GM19372 (cell line): ENCODE measurements at regions not wholly inside any gene's neighbourhood (a gene's known extent, or its start where the extent isn't known, plus 50 kb on each side); places are given as distances from the start of the nearest gene placed in this dataset.
A peak's percentile ranks its signal among the peaks of the same experiment; 100 is the strongest.

Source experiments
- ATAC-seq: cut with Tn5 transposase; IDR thresholded peaks from one replicate; pipeline ENCODE4 v1.9.1; 2021; ENCODE audit warnings: mild to moderate bottlenecking, low read depth, moderate library complexity; ENCODE audit not compliant: unreplicated experiment

DNA sequence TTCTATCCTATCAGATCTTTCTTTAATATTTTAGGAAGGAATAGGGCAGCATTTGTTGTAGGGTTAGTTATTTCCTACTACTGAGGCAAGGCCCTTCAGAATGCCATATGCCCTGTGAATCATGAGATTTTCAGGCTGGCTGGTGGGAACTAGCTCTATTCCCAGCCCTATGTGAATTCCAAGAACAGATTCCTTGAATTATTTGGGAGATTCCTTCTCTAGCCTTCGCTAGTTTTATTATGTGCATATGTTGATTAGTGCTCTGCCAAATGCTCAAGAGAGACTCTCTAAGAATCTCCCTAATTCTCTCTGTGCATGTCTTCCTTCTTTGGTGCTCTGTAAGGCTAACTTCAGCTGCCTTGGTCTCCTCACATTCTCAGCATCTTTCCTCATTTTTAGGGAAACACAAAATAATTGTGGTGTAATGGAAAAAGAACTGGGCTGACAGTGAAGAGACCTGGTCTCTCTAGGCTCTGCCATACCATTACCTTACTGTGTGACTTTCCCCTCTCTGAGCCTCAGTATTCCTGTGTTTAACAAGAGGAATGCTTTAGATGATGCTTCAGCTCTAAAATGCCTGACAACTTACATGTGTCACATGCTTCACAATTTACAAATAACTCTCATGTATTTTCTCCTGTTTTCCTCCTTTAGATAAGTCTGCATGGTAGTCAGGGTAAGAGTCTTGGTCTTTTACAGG lies 79.7 kb downstream of the VMA21 start:
- no peak for ATAC-seq

DNA sequence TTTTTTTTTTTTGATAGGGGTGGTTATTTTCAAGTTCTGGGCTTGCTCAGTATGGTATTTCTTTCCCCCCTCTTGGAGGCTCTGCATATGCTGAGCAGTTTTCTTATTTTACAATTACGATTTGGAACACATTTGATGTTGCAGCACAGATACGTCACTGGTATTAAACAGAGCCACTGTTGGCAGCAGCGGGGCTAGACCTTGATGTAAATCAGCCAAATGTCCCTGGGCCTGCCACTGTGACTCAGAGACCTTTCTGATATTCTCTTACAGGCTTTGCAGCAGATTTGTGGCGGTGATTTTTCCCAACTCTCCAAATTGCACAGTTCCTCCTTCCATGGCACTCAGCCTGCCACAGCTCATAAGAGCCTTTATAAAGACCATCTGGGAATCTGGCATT lies 81.1 kb downstream of the VMA21 start:
- ATAC-seq = no peak

DNA sequence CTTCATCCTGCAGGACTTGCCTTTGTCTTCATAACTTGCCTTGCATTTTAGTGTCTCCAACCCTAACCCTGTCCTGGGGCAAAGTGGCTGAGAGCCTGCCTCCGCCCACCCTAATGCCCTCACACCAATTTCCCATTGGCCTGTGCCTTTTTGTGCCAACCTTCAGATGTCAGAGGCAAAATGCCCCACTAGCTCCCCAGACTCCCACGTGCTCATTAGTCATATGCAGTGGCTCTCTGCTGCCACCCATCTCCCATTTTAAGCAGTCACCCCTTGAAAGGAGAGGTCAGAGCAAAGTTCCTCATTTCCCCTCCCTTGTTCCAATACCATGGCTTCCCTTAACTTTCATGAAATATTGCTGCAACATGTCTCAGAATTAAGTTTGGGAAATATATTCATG lies 74.8 kb upstream of the PASD1 start:
- peak; percentile 72 for ATAC-seq

DNA sequence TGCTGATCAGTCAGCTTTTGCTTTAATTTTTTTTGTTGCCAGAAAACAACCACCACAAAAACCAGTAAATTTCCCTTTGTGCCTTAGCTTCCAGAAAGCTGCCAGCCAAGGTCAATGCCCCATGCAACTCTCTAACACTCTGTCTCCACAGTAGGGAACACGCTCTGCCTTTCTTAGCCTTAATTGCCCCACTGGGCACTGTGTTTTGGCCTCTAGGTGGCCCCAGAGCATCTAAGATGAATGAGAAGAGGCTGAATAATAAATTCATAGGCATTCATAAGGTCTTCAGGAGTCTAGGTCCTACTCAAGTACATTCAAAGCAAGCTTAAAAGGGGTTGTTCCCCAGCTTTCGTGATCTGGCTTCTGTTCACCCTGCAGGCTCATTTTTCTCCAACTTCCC lies 57.7 kb upstream of the PASD1 start:
- no peak for ATAC-seq

DNA sequence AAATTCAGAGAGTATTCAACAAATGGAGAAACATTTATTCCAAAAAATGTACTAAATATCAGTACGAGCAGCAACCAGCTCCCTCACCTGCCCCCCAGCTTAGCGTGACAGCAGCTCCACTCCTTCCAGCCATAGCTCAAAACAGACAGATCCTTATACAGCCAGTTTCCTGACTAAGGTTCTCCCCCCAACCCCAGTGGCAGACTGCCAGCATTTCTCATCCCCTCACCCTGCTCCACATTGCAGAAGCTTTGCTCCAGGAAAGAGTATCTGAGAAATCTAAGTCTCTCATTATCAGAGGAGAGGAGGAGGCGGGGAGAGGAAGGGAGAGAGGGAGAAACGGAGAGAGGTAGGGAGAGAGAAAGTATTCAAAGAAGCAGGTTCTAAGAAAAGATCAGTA lies 53.3 kb upstream of the PASD1 start:
- no peak for ATAC-seq

DNA sequence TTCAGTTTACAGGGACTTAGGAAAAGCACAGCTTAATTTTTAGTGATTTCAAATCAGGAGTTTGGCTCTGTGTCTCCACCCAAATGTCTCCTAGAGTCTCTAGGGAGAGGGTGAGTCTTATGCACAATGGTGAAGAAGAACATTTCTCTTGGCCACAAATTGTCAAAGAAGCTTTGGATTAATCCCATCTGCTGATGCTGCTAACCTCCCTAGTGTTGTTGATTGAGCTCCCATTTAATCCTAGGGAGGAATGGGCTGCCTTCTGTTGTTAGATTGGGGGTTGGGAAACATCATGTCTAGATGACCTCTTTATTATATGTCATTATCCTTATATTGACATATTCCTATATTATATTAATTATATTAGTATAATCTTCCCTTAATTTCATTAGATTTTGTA lies 50.0 kb upstream of the PASD1 start:
- no peak for ATAC-seq
